Left ventricle myocardium inferior (tissue), 1 donor: ENCODE measurements at regions not wholly inside any gene's neighbourhood (a gene's known extent, or its start where the extent isn't known, plus 50 kb on each side); places are given as distances from the start of the nearest gene placed in this dataset.

Experiments used
- DNase-seq: peaks from one replicate; pipeline ENCODE4 v3.0.0-alpha.2; 2020
- H3K27ac ChIP-seq: fragments of 200-600 bp; replicated peaks from 2 replicates; pipeline ENCODE4 v1.8.0; 2021
- H3K27me3 ChIP-seq: fragments of 200-600 bp; 2 replicates; pipeline ENCODE4 v1.8.0; 2021; ENCODE audit warnings: low read depth
- H3K36me3 ChIP-seq: fragments of 200-600 bp; 2 replicates; pipeline ENCODE4 v1.8.0; 2021
- H3K4me1 ChIP-seq: fragments of 200-600 bp; 2 replicates; pipeline ENCODE4 v1.8.0; 2021
- H3K4me3 ChIP-seq: fragments of 200-600 bp; 2 replicates; pipeline ENCODE4 v1.8.0; 2021; ENCODE audit warnings: mild to moderate bottlenecking, moderate library complexity
- H3K9me3 ChIP-seq: fragments of 200-600 bp; replicated peaks from 2 replicates; pipeline ENCODE4 v1.8.0; 2021
- intact Hi-C: fragments of 100-400 bp; cut with micrococcal nuclease; formaldehyde crosslinking; loops from one replicate; pipeline ENCODE4 v1.11.0; 2022
- TF ChIP-seq, protein P1 (sequence below): fragments of 200-600 bp; IDR thresholded peaks from 2 replicates; pipeline ENCODE4 v1.8.0; 2021; ENCODE audit warnings: antibody characterized with exemption, mild to moderate bottlenecking, borderline replicate concordance
- donor health status: DM: no; HTN: yes; CAD: no; lungs with severe emphysema.

- intact Hi-C loops, result no loop called here
- Histone ChIP-seq H3K4me1 (no peaks in the 10 kb centered on the region), H3K4me3 (no peak overlapping the region), H3K27me3 (peaks cover 68% of the 10 kb centered on the region), H3K9me3 (no peaks in the 10 kb centered on the region), H3K36me3 (no peaks in the 10 kb centered on the region), H3K27ac (no peak overlapping the region)
- TF ChIP-seq, protein P1, sequence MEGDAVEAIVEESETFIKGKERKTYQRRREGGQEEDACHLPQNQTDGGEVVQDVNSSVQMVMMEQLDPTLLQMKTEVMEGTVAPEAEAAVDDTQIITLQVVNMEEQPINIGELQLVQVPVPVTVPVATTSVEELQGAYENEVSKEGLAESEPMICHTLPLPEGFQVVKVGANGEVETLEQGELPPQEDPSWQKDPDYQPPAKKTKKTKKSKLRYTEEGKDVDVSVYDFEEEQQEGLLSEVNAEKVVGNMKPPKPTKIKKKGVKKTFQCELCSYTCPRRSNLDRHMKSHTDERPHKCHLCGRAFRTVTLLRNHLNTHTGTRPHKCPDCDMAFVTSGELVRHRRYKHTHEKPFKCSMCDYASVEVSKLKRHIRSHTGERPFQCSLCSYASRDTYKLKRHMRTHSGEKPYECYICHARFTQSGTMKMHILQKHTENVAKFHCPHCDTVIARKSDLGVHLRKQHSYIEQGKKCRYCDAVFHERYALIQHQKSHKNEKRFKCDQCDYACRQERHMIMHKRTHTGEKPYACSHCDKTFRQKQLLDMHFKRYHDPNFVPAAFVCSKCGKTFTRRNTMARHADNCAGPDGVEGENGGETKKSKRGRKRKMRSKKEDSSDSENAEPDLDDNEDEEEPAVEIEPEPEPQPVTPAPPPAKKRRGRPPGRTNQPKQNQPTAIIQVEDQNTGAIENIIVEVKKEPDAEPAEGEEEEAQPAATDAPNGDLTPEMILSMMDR, result no peak
- no peak for DNase-seq
Observed at GRCh38 chr2:239630618-239631286, 229.9 kb upstream of the HDAC4 start.

- Histone ChIP-seq H3K27me3 (peaks cover 68% of the 10 kb centered on the region), H3K36me3 (no peaks in the 10 kb centered on the region), H3K9me3 (no peaks in the 10 kb centered on the region), H3K27ac (no peak overlapping the region), H3K4me1 (no peaks in the 10 kb centered on the region), H3K4me3 (no peak overlapping the region)
- intact Hi-C loops, result no loop called here
- DNase-seq, result no peak
- TF ChIP-seq, protein P1, result no peak
Observed at GRCh38 chr2:239629926-239630617, 229.3 kb upstream of the HDAC4 start.

DNA sequence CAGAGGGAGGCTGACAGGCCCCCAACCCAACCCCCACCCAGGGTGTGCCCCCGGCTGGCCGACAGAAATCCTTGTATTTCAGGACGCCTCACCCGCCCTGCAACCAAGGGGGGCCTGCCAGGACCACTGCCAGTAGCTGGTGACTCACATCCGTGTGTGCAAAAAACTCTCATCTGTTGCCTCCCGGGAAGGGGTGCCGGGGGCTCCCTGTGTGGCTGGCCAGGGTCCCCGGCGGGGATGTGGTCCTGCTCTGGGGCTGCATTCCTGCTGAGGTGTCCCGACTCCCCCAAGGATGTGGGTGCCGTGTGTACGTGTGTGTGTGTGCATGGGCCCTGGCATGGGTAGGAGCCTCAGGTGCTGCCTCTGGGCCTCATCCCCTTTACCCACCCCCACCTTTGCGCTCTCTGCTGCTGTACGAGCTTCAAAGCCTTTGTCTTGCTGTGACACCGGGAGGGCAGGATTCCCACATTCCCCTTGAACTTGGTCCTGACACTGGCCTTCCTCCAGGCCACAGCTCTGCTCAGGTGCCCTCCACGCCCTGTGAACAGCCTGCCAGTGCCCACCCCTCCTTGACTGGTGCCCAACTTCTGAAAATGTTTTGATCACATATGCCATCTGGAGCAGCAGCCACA, 226.3 kb upstream of the HDAC4 start:
- Histone ChIP-seq H3K4me1 (no peaks in the 10 kb centered on the region), H3K27me3 (peaks cover 77% of the 10 kb centered on the region), H3K9me3 (no peaks in the 10 kb centered on the region), H3K4me3 (no peak overlapping the region), H3K27ac (no peak overlapping the region), H3K36me3 (no peaks in the 10 kb centered on the region)
- no peak for DNase-seq
- TF ChIP-seq, protein P1, result no peak
- intact Hi-C loops, result no loop called here

- Histone ChIP-seq H3K27ac (no peak overlapping the region), H3K4me1 (no peaks in the 10 kb centered on the region), H3K36me3 (no peaks in the 10 kb centered on the region), H3K4me3 (no peak overlapping the region), H3K9me3 (no peaks in the 10 kb centered on the region), H3K27me3 (peaks cover 76% of the 10 kb centered on the region)
- intact Hi-C loops, result no loop called here
- no peak for DNase-seq
- TF ChIP-seq, protein P1, result no peak
Observed at GRCh38 chr2:239625971-239626734, 225.3 kb upstream of the HDAC4 start.

DNA sequence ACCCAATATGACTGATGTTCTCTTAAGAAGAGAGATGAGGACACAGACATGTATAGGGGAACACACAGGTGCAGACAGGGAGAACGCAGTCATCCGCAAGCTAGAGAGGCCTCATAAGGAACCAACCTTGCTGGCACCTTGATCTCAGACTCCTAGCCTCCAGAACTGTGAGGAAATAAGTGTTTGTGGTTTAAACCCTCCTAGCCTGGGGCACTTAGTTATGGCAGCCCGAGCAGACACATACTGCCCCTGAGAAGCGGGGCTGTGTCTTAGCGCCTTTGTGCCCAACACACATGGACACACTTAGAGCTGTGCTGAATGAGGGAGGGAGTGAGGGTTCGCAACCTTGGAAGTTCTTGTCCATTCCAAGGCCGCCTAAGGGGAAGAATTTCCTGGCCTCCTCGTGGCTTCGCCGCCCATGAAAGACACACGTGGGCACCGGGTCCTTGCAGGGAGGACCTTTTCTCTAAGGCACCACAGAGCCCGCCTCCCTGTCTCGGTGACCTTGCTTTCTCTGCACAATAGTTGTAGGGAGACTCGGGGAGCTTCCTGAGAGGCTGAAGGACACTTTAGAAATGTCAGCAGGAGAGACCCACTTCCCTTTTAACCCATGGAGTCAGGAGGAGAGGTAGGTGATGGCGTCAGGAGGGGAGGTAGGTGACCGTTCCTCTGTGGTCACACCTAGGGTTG, 224.5 kb upstream of the HDAC4 start:
- intact Hi-C loops, result no loop called here
- Histone ChIP-seq H3K27ac (no peak overlapping the region), H3K36me3 (no peaks in the 10 kb centered on the region), H3K9me3 (no peaks in the 10 kb centered on the region), H3K27me3 (peaks cover 69% of the 10 kb centered on the region), H3K4me3 (no peak overlapping the region), H3K4me1 (no peaks in the 10 kb centered on the region)
- no peak for DNase-seq
- TF ChIP-seq, protein P1, result no peak
